ENCODE measurements at regions not wholly inside any gene's neighbourhood (a gene's known extent, or its start where the extent isn't known, plus 50 kb on each side); places are given as distances from the start of the nearest gene placed in this dataset.

DNA sequence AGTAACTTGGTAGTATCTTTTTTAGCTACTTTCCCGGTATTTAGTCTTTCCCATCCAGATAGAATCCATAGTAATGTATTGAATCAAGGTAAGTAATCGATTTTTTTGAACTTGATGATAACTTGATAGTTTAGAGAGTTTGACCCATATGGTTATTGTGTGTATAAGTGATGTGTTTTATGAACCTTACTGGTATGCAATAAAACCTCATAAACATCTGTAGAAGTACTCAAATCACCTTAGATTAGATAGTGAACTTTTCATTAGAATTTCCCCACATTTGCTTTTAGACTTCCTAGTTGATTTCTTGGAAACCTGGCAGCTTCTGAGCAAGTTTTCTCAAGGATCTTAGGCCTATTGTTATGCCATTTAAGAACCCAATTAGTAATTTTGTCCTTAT, 80.8 kb upstream of the PDE5A start:
- TF ChIP-seq, protein P1, sequence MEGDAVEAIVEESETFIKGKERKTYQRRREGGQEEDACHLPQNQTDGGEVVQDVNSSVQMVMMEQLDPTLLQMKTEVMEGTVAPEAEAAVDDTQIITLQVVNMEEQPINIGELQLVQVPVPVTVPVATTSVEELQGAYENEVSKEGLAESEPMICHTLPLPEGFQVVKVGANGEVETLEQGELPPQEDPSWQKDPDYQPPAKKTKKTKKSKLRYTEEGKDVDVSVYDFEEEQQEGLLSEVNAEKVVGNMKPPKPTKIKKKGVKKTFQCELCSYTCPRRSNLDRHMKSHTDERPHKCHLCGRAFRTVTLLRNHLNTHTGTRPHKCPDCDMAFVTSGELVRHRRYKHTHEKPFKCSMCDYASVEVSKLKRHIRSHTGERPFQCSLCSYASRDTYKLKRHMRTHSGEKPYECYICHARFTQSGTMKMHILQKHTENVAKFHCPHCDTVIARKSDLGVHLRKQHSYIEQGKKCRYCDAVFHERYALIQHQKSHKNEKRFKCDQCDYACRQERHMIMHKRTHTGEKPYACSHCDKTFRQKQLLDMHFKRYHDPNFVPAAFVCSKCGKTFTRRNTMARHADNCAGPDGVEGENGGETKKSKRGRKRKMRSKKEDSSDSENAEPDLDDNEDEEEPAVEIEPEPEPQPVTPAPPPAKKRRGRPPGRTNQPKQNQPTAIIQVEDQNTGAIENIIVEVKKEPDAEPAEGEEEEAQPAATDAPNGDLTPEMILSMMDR (conservative IDR thresholded peaks at IDR 0.05; ENCODE audit: low read length), result no peak
- TF ChIP-seq EZH2phosphoT487 (IDR thresholded peaks at IDR 0.05; ENCODE audit: borderline replicate concordance, low read depth, low read length), result no peak

All from OCI-LY7 (cell line).